Liver (tissue), 8 donors: ENCODE measurements at regions not wholly inside any gene's neighbourhood (a gene's known extent, or its start where the extent isn't known, plus 50 kb on each side); places are given as distances from the start of the nearest gene placed in this dataset.

Experiments used
- DNase-seq: peaks from one replicate; pipeline ENCODE4 v3.0.0-alpha.2; 2017; ENCODE audit warnings: low spot score
- H3K27ac ChIP-seq, 2 donors: one replicate each; pipeline ENCODE4 v1.7.0; 2013; ENCODE audit warnings: inconsistent platforms in 2 of 2, low read length in 2 of 2, control low read depth in 1 of 2, low read depth in 1 of 2, mild to moderate bottlenecking in 1 of 2
- H3K27me3 ChIP-seq, 4 donors: one replicate each; pipeline versions ENCODE4 v1.6.1 to v1.7.0; 2013; ENCODE audit warnings: low read length in 3 of 4, inconsistent platforms in 1 of 4, mild to moderate bottlenecking in 1 of 4, moderate library complexity in 1 of 4; ENCODE audit not compliant: control insufficient read depth in 4 of 4, insufficient read depth in 4 of 4
- H3K36me3 ChIP-seq, 4 donors: one replicate each; pipeline versions ENCODE4 v1.6.1 to v1.7.0; 2013; ENCODE audit warnings: low read length in 3 of 4, mild to moderate bottlenecking in 3 of 4, low read depth in 1 of 4, moderate library complexity in 1 of 4; ENCODE audit not compliant: control insufficient read depth in 4 of 4, insufficient read depth in 3 of 4
- H3K4me1 ChIP-seq, 4 donors: one replicate each; pipeline versions ENCODE4 v1.6.1 to v1.7.0; 2013; ENCODE audit warnings: low read length in 3 of 4, mild to moderate bottlenecking in 3 of 4, moderate library complexity in 1 of 4; ENCODE audit not compliant: control insufficient read depth in 4 of 4, insufficient read depth in 4 of 4
- H3K4me3 ChIP-seq, 3 donors: one replicate each; pipeline versions ENCODE4 v1.6.1 to v1.7.0; 2013; ENCODE audit warnings: low read length in 3 of 3, control low read depth in 1 of 3, low read depth in 1 of 3, mild to moderate bottlenecking in 1 of 3
- H3K9ac ChIP-seq, 2 donors: one replicate each; pipeline ENCODE4 v1.7.0; 2013; ENCODE audit warnings: low read length in 2 of 2, mild to moderate bottlenecking in 2 of 2, moderate library complexity in 2 of 2, control low read depth in 1 of 2, low read depth in 1 of 2
- H3K9me3 ChIP-seq, 4 donors: one replicate each; pipeline versions ENCODE4 v1.6.1 to v1.7.0; 2013; ENCODE audit warnings: low read length in 3 of 4; ENCODE audit not compliant: control insufficient read depth in 4 of 4
- EGR1 ChIP-seq, 2 donors: IDR thresholded peaks; 2 replicates each; pipeline ENCODE4 v1.6.1; 2016 to 2018; ENCODE audit warnings: antibody characterized with exemption in 2 of 2, low read depth in 2 of 2
- FOXA1 ChIP-seq: IDR thresholded peaks from 2 replicates; pipeline ENCODE4 v1.6.1; 2016; ENCODE audit warnings: antibody characterized with exemption
- GABPA ChIP-seq, 2 donors: IDR thresholded peaks in 1 of 2; conservative IDR thresholded peaks in 1 of 2; 2 replicates each; pipeline ENCODE4 v1.6.1; 2016; ENCODE audit warnings: antibody characterized with exemption in 2 of 2, mild to moderate bottlenecking in 1 of 2, moderate library complexity in 1 of 2
- RXRA ChIP-seq, 2 donors: IDR thresholded peaks; 2 replicates each; pipeline ENCODE4 v1.6.1; 2017 to 2018; ENCODE audit warnings: antibody characterized with exemption in 2 of 2, mild to moderate bottlenecking in 1 of 2
- SP1 ChIP-seq: IDR thresholded peaks from 2 replicates; pipeline ENCODE4 v1.6.1; 2018; ENCODE audit warnings: antibody characterized with exemption, mild to moderate bottlenecking
- TAF1 ChIP-seq: conservative IDR thresholded peaks from 2 replicates; pipeline ENCODE4 v1.6.1; 2016; ENCODE audit warnings: antibody characterized with exemption, mild to moderate bottlenecking
- YY1 ChIP-seq: IDR thresholded peaks from 2 replicates; pipeline ENCODE4 v1.6.1; 2016; ENCODE audit warnings: antibody characterized with exemption, mild to moderate bottlenecking
- WGBS: extraction: QIAGEN DNeasy Blood & Tissue Kit; methylation state at CpG from one replicate; pipeline ENCODE4 v1.1.7; 2013; 5-methylcytosine and 5-hydroxymethylcytosine counted together
- TF ChIP-seq, protein P1 (sequence below): IDR thresholded peaks from 2 replicates; pipeline ENCODE4 v1.6.1; 2016; ENCODE audit warnings: antibody characterized with exemption, mild to moderate bottlenecking
- TF ChIP-seq, protein P2 (sequence below): fragments of 150-350 bp; IDR thresholded peaks from 2 replicates; pipeline ENCODE4 v1.5.1; 2017; ENCODE audit warnings: improper control_type of control experiment, low read depth, low read length; ENCODE audit not compliant: missing input control
- TF ChIP-seq, protein P3 (sequence below): IDR thresholded peaks from 2 replicates; pipeline ENCODE4 v1.6.1; 2016; ENCODE audit warnings: antibody characterized with exemption
- TF ChIP-seq, protein P4 (sequence below): IDR thresholded peaks from 2 replicates; pipeline ENCODE4 v1.6.1; 2016; ENCODE audit warnings: antibody characterized with exemption
- donor health status: healthy.
- donor health status: healthy.
- donor health status: healthy.
- donor health status: healthy.
- donor health status: healthy.

DNA sequence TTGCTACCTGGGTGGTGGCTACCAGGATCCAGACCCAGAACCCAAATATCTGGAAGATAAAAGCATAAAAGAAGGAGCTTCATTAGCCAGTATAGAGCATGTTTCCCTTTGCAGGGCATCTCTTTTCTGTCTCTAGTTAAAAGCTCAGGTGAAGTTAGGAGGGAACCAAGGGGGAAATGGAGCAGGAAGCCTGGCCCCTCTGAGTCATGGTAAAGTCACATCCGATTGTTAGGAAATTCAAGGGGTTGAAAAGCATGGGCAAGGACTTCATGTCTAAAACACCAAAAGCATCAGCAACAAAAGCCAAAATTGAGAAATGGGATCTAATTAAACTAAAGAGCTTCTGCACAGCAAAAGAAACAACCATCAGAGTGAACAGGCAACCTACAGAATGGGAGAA, 126.9 kb downstream of the RPIA start (continued):
- TF ChIP-seq, protein P1, sequence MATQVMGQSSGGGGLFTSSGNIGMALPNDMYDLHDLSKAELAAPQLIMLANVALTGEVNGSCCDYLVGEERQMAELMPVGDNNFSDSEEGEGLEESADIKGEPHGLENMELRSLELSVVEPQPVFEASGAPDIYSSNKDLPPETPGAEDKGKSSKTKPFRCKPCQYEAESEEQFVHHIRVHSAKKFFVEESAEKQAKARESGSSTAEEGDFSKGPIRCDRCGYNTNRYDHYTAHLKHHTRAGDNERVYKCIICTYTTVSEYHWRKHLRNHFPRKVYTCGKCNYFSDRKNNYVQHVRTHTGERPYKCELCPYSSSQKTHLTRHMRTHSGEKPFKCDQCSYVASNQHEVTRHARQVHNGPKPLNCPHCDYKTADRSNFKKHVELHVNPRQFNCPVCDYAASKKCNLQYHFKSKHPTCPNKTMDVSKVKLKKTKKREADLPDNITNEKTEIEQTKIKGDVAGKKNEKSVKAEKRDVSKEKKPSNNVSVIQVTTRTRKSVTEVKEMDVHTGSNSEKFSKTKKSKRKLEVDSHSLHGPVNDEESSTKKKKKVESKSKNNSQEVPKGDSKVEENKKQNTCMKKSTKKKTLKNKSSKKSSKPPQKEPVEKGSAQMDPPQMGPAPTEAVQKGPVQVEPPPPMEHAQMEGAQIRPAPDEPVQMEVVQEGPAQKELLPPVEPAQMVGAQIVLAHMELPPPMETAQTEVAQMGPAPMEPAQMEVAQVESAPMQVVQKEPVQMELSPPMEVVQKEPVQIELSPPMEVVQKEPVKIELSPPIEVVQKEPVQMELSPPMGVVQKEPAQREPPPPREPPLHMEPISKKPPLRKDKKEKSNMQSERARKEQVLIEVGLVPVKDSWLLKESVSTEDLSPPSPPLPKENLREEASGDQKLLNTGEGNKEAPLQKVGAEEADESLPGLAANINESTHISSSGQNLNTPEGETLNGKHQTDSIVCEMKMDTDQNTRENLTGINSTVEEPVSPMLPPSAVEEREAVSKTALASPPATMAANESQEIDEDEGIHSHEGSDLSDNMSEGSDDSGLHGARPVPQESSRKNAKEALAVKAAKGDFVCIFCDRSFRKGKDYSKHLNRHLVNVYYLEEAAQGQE = no peak
- TF ChIP-seq GABPA (IDR thresholded peaks at IDR 0.05 in 1 of 2, conservative IDR thresholded peaks at IDR 0.05 in 1 of 2) = no peak

DNA sequence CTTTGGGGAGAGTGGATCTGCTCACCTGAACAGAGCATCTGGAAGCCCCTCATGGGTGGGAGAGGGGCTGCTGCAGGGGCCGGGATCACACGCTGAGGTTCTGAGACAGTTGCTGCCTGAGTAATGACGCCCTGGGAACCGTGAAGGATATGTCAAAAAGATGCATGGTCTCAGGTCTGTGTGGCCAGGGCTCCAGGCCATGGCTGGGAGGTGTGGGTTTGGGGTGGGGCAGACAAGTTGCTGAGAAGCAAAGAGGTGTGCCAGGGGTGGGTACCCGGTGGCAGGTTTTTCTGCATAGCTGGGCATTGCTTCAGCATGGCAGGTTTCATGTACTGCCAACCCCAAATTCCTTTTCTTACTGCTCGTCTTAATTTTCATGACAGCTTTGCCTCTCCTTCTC, 133.5 kb downstream of the RPIA start:
- TF ChIP-seq, protein P2, sequence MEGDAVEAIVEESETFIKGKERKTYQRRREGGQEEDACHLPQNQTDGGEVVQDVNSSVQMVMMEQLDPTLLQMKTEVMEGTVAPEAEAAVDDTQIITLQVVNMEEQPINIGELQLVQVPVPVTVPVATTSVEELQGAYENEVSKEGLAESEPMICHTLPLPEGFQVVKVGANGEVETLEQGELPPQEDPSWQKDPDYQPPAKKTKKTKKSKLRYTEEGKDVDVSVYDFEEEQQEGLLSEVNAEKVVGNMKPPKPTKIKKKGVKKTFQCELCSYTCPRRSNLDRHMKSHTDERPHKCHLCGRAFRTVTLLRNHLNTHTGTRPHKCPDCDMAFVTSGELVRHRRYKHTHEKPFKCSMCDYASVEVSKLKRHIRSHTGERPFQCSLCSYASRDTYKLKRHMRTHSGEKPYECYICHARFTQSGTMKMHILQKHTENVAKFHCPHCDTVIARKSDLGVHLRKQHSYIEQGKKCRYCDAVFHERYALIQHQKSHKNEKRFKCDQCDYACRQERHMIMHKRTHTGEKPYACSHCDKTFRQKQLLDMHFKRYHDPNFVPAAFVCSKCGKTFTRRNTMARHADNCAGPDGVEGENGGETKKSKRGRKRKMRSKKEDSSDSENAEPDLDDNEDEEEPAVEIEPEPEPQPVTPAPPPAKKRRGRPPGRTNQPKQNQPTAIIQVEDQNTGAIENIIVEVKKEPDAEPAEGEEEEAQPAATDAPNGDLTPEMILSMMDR = no peak
- TF ChIP-seq, protein P1 = no peak
- TF ChIP-seq GABPA (IDR thresholded peaks at IDR 0.05 in 1 of 2, conservative IDR thresholded peaks at IDR 0.05 in 1 of 2) (no peak), TAF1 (no peak), FOXA1 (no peak), SP1 (no peak), EGR1 (IDR thresholded peaks at IDR 0.05; ENCODE audit: low read depth in 2 of 2) (no peak), RXRA (IDR thresholded peaks at IDR 0.05) (no peak), YY1 (no peak)
- TF ChIP-seq, protein P3, sequence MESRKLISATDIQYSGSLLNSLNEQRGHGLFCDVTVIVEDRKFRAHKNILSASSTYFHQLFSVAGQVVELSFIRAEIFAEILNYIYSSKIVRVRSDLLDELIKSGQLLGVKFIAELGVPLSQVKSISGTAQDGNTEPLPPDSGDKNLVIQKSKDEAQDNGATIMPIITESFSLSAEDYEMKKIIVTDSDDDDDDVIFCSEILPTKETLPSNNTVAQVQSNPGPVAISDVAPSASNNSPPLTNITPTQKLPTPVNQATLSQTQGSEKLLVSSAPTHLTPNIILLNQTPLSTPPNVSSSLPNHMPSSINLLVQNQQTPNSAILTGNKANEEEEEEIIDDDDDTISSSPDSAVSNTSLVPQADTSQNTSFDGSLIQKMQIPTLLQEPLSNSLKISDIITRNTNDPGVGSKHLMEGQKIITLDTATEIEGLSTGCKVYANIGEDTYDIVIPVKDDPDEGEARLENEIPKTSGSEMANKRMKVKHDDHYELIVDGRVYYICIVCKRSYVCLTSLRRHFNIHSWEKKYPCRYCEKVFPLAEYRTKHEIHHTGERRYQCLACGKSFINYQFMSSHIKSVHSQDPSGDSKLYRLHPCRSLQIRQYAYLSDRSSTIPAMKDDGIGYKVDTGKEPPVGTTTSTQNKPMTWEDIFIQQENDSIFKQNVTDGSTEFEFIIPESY = no peak
- TF ChIP-seq, protein P4, sequence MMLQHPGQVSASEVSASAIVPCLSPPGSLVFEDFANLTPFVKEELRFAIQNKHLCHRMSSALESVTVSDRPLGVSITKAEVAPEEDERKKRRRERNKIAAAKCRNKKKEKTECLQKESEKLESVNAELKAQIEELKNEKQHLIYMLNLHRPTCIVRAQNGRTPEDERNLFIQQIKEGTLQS = no peak
- no peak overlapping the region for H3K9ac ChIP-seq
- WGBS = 69% methylated on average over 6 of the region's 6 CpGs
- H3K4me1 ChIP-seq = no peaks in the 10 kb centered on the region
- H3K9me3 ChIP-seq = no peaks in the 10 kb centered on the region
- H3K27me3 ChIP-seq = no peaks in the 10 kb centered on the region
- no peak overlapping the region for H3K27ac ChIP-seq
- no peak for DNase-seq
- no peak overlapping the region for H3K4me3 ChIP-seq
- no peaks in the 10 kb centered on the region for H3K36me3 ChIP-seq
